KMS-11 (cell line): ENCODE measurements at regions not wholly inside any gene's neighbourhood (a gene's known extent, or its start where the extent isn't known, plus 50 kb on each side); places are given as distances from the start of the nearest gene placed in this dataset.

Source experiments
- H2AFZ ChIP-seq: fragments of 200-600 bp; sonication (generic); 2 replicates; pipeline ENCODE4 v1.6.1; 2016; ENCODE audit warnings: antibody characterized with exemption, mixed run types, low read depth
- H3K27ac ChIP-seq: fragments of 200-600 bp; sonication (generic); 2 replicates; pipeline ENCODE4 v1.6.1; 2016; ENCODE audit warnings: mild to moderate bottlenecking, mixed run types
- H3K27me3 ChIP-seq: fragments of 200-600 bp; sonication (generic); 2 replicates; pipeline ENCODE4 v1.6.1; 2017; ENCODE audit warnings: mild to moderate bottlenecking, low read depth, mixed run types, moderate library complexity; ENCODE audit not compliant: insufficient read depth
- H3K36me3 ChIP-seq: fragments of 200-600 bp; sonication (generic); 2 replicates; pipeline ENCODE4 v1.6.1; 2017; ENCODE audit warnings: mild to moderate bottlenecking, mixed run types; ENCODE audit not compliant: insufficient read depth
- H3K4me1 ChIP-seq: fragments of 200-600 bp; sonication (generic); 2 replicates; pipeline ENCODE4 v1.6.1; 2016; ENCODE audit warnings: mild to moderate bottlenecking, low read depth, mixed run types; ENCODE audit not compliant: poor library complexity, severe bottlenecking
- H3K4me2 ChIP-seq: fragments of 200-600 bp; sonication (generic); 2 replicates; pipeline ENCODE4 v1.7.0; 2016; ENCODE audit warnings: mild to moderate bottlenecking, mixed run types
- H3K4me3 ChIP-seq: fragments of 200-600 bp; sonication (generic); IDR thresholded peaks from 2 replicates; pipeline ENCODE4 v1.6.1; 2017; ENCODE audit warnings: low read depth, low read length, mixed read lengths; ENCODE audit not compliant: insufficient read depth
- H3K79me2 ChIP-seq: fragments of 200-600 bp; sonication (generic); 2 replicates; pipeline ENCODE4 v1.6.1; 2016; ENCODE audit warnings: low read depth, mixed run types; ENCODE audit not compliant: insufficient read depth
- H3K9ac ChIP-seq: fragments of 200-600 bp; sonication (generic); 2 replicates; pipeline ENCODE4 v1.6.1; 2016; ENCODE audit warnings: mild to moderate bottlenecking, mixed run types
- H4K20me1 ChIP-seq: fragments of 200-600 bp; sonication (generic); 2 replicates; pipeline ENCODE4 v1.6.1; 2016; ENCODE audit warnings: mild to moderate bottlenecking, mixed run types; ENCODE audit not compliant: insufficient read depth
- TF ChIP-seq, protein P1 (sequence below): fragments of 200-600 bp; sonication (generic); conservative IDR thresholded peaks from 2 replicates; pipeline ENCODE4 v1.6.1; 2017; ENCODE audit warnings: low read depth, mild to moderate bottlenecking, antibody characterized with exemption, low read length, moderate library complexity, mixed read lengths

DNA sequence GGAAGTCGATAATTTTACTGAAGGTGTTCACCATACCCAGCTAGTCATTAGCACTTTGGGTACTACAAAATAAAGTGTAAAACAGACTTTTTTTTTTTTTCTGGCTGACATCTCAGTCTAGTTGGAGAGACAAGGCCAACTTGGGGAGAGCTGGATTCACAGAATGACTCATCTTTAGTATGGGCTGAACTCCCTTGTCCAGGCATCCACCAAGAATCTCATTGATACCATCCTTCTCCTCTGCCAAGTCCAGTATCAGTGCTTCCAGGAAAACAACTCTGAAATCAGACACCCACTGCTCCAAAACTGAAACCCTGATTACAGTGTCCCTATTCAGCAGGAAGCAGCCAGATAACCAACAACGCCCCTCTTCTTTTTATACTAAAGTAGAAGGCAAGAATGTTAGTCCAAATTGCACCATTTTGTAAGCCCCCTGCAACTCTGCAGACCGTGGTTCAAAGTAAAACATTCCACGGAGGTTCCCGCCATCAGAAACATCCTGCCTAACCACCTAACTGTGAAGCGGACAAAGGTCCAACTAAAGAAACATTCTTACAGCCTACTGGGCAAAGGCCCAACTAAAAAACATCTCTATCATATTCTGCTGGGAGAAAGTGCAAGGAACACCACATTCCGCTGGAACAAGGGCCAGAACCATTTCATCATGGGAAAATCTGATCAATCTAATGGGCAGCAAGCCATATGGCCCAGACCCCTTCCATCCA lies 728.2 kb downstream of the BRINP1 start:
- Histone ChIP-seq H3K4me2 (no peak overlapping the region), H3K27ac (no peak overlapping the region), H3K9ac (no peak overlapping the region), H3K27me3 (no peaks in the 10 kb centered on the region), H3K79me2 (no peaks in the 10 kb centered on the region), H3K4me1 (no peaks in the 10 kb centered on the region), H3K4me3 (no peak overlapping the region), H3K36me3 (no peaks in the 10 kb centered on the region), H2AFZ (no peak overlapping the region), H4K20me1 (no peaks in the 10 kb centered on the region)
- TF ChIP-seq, protein P1, sequence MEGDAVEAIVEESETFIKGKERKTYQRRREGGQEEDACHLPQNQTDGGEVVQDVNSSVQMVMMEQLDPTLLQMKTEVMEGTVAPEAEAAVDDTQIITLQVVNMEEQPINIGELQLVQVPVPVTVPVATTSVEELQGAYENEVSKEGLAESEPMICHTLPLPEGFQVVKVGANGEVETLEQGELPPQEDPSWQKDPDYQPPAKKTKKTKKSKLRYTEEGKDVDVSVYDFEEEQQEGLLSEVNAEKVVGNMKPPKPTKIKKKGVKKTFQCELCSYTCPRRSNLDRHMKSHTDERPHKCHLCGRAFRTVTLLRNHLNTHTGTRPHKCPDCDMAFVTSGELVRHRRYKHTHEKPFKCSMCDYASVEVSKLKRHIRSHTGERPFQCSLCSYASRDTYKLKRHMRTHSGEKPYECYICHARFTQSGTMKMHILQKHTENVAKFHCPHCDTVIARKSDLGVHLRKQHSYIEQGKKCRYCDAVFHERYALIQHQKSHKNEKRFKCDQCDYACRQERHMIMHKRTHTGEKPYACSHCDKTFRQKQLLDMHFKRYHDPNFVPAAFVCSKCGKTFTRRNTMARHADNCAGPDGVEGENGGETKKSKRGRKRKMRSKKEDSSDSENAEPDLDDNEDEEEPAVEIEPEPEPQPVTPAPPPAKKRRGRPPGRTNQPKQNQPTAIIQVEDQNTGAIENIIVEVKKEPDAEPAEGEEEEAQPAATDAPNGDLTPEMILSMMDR, result no peak

DNA sequence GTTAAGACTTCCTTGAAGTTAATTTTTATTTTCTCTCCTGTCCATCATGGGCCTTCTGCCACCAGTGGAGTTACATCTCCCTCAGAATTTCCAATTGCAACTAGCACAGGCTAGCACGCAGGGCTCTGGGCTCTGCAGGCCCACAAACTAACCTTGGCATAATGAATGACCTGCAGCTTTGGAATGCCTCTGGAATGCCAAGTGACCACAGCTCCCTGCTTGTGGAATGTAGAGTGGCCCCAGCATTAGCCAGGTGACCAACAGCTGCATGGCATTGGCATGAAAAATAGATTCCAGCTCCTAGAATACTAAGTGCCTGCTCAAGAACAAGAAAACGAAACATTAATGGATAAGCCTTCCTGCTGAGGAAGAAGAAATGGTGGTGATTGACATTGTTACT lies 726.1 kb downstream of the BRINP1 start:
- Histone ChIP-seq H3K27me3 (no peaks in the 10 kb centered on the region), H3K9ac (no peak overlapping the region), H3K36me3 (no peaks in the 10 kb centered on the region), H3K27ac (no peak overlapping the region), H2AFZ (no peak overlapping the region), H3K4me1 (no peaks in the 10 kb centered on the region), H4K20me1 (no peaks in the 10 kb centered on the region), H3K79me2 (no peaks in the 10 kb centered on the region), H3K4me3 (no peak overlapping the region), H3K4me2 (no peak overlapping the region)
- TF ChIP-seq, protein P1, result no peak

DNA sequence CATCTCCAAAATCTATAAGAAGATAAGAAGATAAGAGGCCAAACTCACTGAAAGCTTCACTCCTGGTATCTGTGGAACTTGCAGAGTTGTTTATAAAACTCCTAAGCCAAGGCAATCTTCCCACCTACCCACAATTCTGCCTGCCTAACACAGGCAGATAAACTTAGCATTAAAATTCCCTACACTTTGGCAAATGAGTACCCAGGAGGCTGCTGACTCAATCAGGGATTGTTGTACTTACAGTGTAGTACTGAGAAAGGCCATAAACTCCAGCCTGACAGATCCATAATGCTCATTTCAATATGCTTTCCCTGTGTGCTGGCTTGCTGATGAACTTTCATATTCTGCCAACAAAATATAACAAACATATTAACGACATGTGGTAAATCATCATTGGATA lies 725.2 kb downstream of the BRINP1 start:
- Histone ChIP-seq H3K27me3 (no peaks in the 10 kb centered on the region), H3K4me3 (no peak overlapping the region), H3K36me3 (no peaks in the 10 kb centered on the region), H3K9ac (no peak overlapping the region), H3K27ac (no peak overlapping the region), H3K79me2 (no peaks in the 10 kb centered on the region), H4K20me1 (no peaks in the 10 kb centered on the region), H3K4me2 (no peak overlapping the region), H2AFZ (no peak overlapping the region), H3K4me1 (no peaks in the 10 kb centered on the region)
- TF ChIP-seq, protein P1, result no peak

DNA sequence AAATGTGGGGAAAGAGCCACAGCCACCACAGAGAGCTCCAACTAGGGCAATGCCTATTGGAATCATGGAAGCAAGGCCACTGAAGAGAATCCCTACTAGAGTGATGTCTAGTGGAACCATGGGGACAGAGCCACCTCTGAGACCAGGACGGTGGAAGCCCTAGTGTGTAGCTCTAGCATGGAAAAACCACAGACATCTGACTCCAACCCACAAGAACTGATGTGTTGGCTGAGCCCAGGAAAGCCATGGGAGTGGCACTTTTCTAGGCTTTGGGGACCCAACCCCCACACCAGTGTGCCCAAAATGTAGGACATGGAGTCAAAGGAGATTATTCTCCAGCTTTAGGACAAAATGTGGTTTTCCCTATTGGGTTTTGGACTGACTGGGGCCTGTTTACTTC lies 721.9 kb downstream of the BRINP1 start:
- TF ChIP-seq, protein P1, result no peak
- Histone ChIP-seq H2AFZ (no peak overlapping the region), H3K4me3 (no peak overlapping the region), H3K4me2 (no peak overlapping the region), H3K79me2 (no peaks in the 10 kb centered on the region), H3K9ac (no peak overlapping the region), H3K36me3 (no peaks in the 10 kb centered on the region), H3K4me1 (no peaks in the 10 kb centered on the region), H3K27me3 (no peaks in the 10 kb centered on the region), H4K20me1 (no peaks in the 10 kb centered on the region), H3K27ac (no peak overlapping the region)
